ENCODE measurements at regions not wholly inside any gene's neighbourhood (a gene's known extent, or its start where the extent isn't known, plus 50 kb on each side); places are given as distances from the start of the nearest gene placed in this dataset.

- Histone ChIP-seq H3K4me1 (ENCODE audit: control insufficient read depth, low read length) (no peaks in the 10 kb centered on the region), H3K4me2 (ENCODE audit: low read length) (no peak overlapping the region), H3K79me2 (ENCODE audit: control insufficient read depth, low read length) (no peaks in the 10 kb centered on the region), H3K9me3 (ENCODE audit: control insufficient read depth, insufficient read depth, low read length) (peaks cover 24% of the 10 kb centered on the region), H3K27ac (ENCODE audit: low read depth, low read length) (no peak overlapping the region), H4K20me1 (ENCODE audit: control insufficient read depth, insufficient read depth, low read depth, low read length) (no peaks in the 10 kb centered on the region), H3K9me2 (replicated peaks; ENCODE audit: control insufficient read depth, low read length) (no peaks in the 10 kb centered on the region), H3K36me3 (ENCODE audit: control insufficient read depth, low read length) (no peaks in the 10 kb centered on the region), H3K27me3 (ENCODE audit: control insufficient read depth, low read length) (no peaks in the 10 kb centered on the region), H3F3A (ENCODE audit: control insufficient read depth, insufficient read depth) (no peaks in the 10 kb centered on the region), H3K4me3 (ENCODE audit: low read length) (no peak overlapping the region)
- TF ChIP-seq CTCF (IDR thresholded peaks at IDR 0.05; ENCODE audit: low read depth, low read length, poor library complexity, severe bottlenecking) (no peak), EZH2phosphoT487 (IDR thresholded peaks at IDR 0.05; ENCODE audit: borderline replicate concordance, low read length) (no peak)
Observed at GRCh38 chr15:26477044-26477443, 295.8 kb downstream of the GABRB3 start.

GRCh38 chr15:26475554-26475953 lies 297.3 kb downstream of the GABRB3 start:
- Histone ChIP-seq H3K4me2 (ENCODE audit: low read length) (no peak overlapping the region), H3K9me2 (replicated peaks; ENCODE audit: control insufficient read depth, low read length) (no peaks in the 10 kb centered on the region), H4K20me1 (ENCODE audit: control insufficient read depth, insufficient read depth, low read depth, low read length) (no peaks in the 10 kb centered on the region), H3K27me3 (ENCODE audit: control insufficient read depth, low read length) (no peaks in the 10 kb centered on the region), H3K9me3 (ENCODE audit: control insufficient read depth, insufficient read depth, low read length) (peaks cover 27% of the 10 kb centered on the region), H3F3A (ENCODE audit: control insufficient read depth, insufficient read depth) (no peaks in the 10 kb centered on the region), H3K36me3 (ENCODE audit: control insufficient read depth, low read length) (no peaks in the 10 kb centered on the region), H3K4me3 (ENCODE audit: low read length) (no peak overlapping the region), H3K4me1 (ENCODE audit: control insufficient read depth, low read length) (no peaks in the 10 kb centered on the region), H3K79me2 (ENCODE audit: control insufficient read depth, low read length) (no peaks in the 10 kb centered on the region), H3K27ac (ENCODE audit: low read depth, low read length) (no peak overlapping the region)
- TF ChIP-seq CTCF (IDR thresholded peaks at IDR 0.05; ENCODE audit: low read depth, low read length, poor library complexity, severe bottlenecking) (no peak), EZH2phosphoT487 (IDR thresholded peaks at IDR 0.05; ENCODE audit: borderline replicate concordance, low read length) (no peak)

- no peak for TF ChIP-seq CTCF (IDR thresholded peaks at IDR 0.05; ENCODE audit: low read depth, low read length, poor library complexity, severe bottlenecking)
- no peak for TF ChIP-seq EZH2phosphoT487 (IDR thresholded peaks at IDR 0.05; ENCODE audit: borderline replicate concordance, low read length)
- Histone ChIP-seq H3K9me2 (replicated peaks; ENCODE audit: control insufficient read depth, low read length) (no peaks in the 10 kb centered on the region), H3K79me2 (ENCODE audit: control insufficient read depth, low read length) (no peaks in the 10 kb centered on the region), H3K4me1 (ENCODE audit: control insufficient read depth, low read length) (no peaks in the 10 kb centered on the region), H3K27ac (ENCODE audit: low read depth, low read length) (no peak overlapping the region), H3K9me3 (ENCODE audit: control insufficient read depth, insufficient read depth, low read length) (peaks cover 17% of the 10 kb centered on the region; the same call in 1 of the 2 replicates), H3K36me3 (ENCODE audit: control insufficient read depth, low read length) (no peaks in the 10 kb centered on the region), H3K27me3 (ENCODE audit: control insufficient read depth, low read length) (no peaks in the 10 kb centered on the region), H4K20me1 (ENCODE audit: control insufficient read depth, insufficient read depth, low read depth, low read length) (no peaks in the 10 kb centered on the region), H3F3A (ENCODE audit: control insufficient read depth, insufficient read depth) (no peaks in the 10 kb centered on the region), H3K4me3 (ENCODE audit: low read length) (no peak overlapping the region), H3K4me2 (ENCODE audit: low read length) (no peak overlapping the region)
Observed at GRCh38 chr15:26472661-26473060, 300.2 kb downstream of the GABRB3 start.
